ENCODE measurements at regions not wholly inside any gene's neighbourhood (a gene's known extent, or its start where the extent isn't known, plus 50 kb on each side); places are given as distances from the start of the nearest gene placed in this dataset.

GRCh38 chr15:38873158-38873557, 308.5 kb upstream of the RASGRP1 start (continued):
- TF ChIP-seq BCLAF1 (IDR thresholded peaks at IDR 0.05): no peak
- TF ChIP-seq ZNF317 (CRISPR knock-in tag; IDR thresholded peaks at IDR 0.05): no peak
- TF ChIP-seq ZNF788 (CRISPR knock-in tag; IDR thresholded peaks at IDR 0.05; ENCODE audit: borderline replicate concordance): no peak
- TF ChIP-seq SSRP1 (CRISPR knock-in tag; IDR thresholded peaks at IDR 0.05): no peak
- TF ChIP-seq ZNF839 (CRISPR knock-in tag; IDR thresholded peaks at IDR 0.05; ENCODE audit: borderline replicate concordance): no peak
- TF ChIP-seq ZNF577 (CRISPR knock-in tag; IDR thresholded peaks at IDR 0.05; ENCODE audit: borderline replicate concordance, low read depth): no peak
- no peak for TF ChIP-seq PRDM4 (CRISPR knock-in tag; IDR thresholded peaks at IDR 0.05; ENCODE audit: borderline replicate concordance)
- no peak for TF ChIP-seq HNF4A (CRISPR knock-in tag; IDR thresholded peaks at IDR 0.05)
- no peak for TF ChIP-seq SAP130 (CRISPR knock-in tag; IDR thresholded peaks at IDR 0.05; ENCODE audit: low read depth)
- no peak for TF ChIP-seq ARID2 (CRISPR knock-in tag; IDR thresholded peaks at IDR 0.05; ENCODE audit: borderline replicate concordance)
- TF ChIP-seq RARG (CRISPR knock-in tag; IDR thresholded peaks at IDR 0.05; ENCODE audit: low read depth): no peak
- no peak for TF ChIP-seq MIER3 (CRISPR knock-in tag; IDR thresholded peaks at IDR 0.05; ENCODE audit: borderline replicate concordance)
- no peak for TF ChIP-seq HIC2 (CRISPR knock-in tag; IDR thresholded peaks at IDR 0.05; ENCODE audit: low read depth)
- no peak for TF ChIP-seq ZBTB20 (CRISPR knock-in tag; IDR thresholded peaks at IDR 0.05; ENCODE audit: borderline replicate concordance, low read depth)
- no peak for TF ChIP-seq ZBTB4 (CRISPR knock-in tag; IDR thresholded peaks at IDR 0.05; ENCODE audit: borderline replicate concordance)
- no peak for TF ChIP-seq ZNF513 (CRISPR knock-in tag; conservative IDR thresholded peaks at IDR 0.05)
